Upper lobe of left lung (tissue), 6 donors: ENCODE measurements at regions not wholly inside any gene's neighbourhood (a gene's known extent, or its start where the extent isn't known, plus 50 kb on each side); places are given as distances from the start of the nearest gene placed in this dataset.

ENCODE experiments used
- ATAC-seq, 2 donors: fragments of 200-7000 bp; cut with Tn5 transposase; one replicate each; pipeline ENCODE4 v1.9.1; 2022; ENCODE audit warnings: mild to moderate bottlenecking in 2 of 2, moderate library complexity in 2 of 2; ENCODE audit not compliant: low FRiP score in 2 of 2
- DNase-seq, 2 donors: peaks; one replicate each; pipeline ENCODE4 v3.0.0-alpha.2; 2019 to 2020
- H3K27ac ChIP-seq, 4 donors: fragments of 200-600 bp; sonication (generic); one replicate each; pipeline ENCODE4 v1.5.1; 2016 to 2019
- H3K27me3 ChIP-seq, 4 donors: fragments of 200-600 bp; sonication (generic); one replicate each; pipeline ENCODE4 v1.5.1; 2017 to 2019
- H3K36me3 ChIP-seq, 4 donors: fragments of 200-600 bp; sonication (generic); one replicate each; pipeline ENCODE4 v1.5.1; 2016 to 2019
- H3K4me1 ChIP-seq, 4 donors: fragments of 200-600 bp; sonication (generic); one replicate each; pipeline ENCODE4 v1.5.1; 2018 to 2019
- H3K4me3 ChIP-seq, 4 donors: fragments of 200-600 bp; sonication (generic); one replicate each; pipeline ENCODE4 v1.5.1; 2017 to 2019; ENCODE audit warnings: mild to moderate bottlenecking in 2 of 4, moderate library complexity in 1 of 4
- H3K9me3 ChIP-seq, 4 donors: fragments of 200-600 bp; sonication (generic); one replicate each; pipeline ENCODE4 v1.5.1; 2018 to 2019
- CTCF ChIP-seq, 6 experiments: fragments of 450-650 bp in 4 of 6; fragments of 200-600 bp in 2 of 6; sonication (generic) in 2 of 6; IDR thresholded peaks; one replicate each; pipeline ENCODE4 v1.5.1; 2016 to 2019; ENCODE audit warnings: antibody characterized with exemption in 6 of 6
- EP300 ChIP-seq, 4 donors: sonication (generic); formaldehyde crosslinking; IDR thresholded peaks; one replicate each; pipeline ENCODE4 v1.5.1; 2017; ENCODE audit warnings: antibody characterized with exemption in 4 of 4, control low read depth in 2 of 4
- POLR2A ChIP-seq, 4 donors: fragments of 450-650 bp; IDR thresholded peaks; one replicate each; pipeline ENCODE4 v1.5.1; 2016 to 2017; ENCODE audit warnings: antibody characterized with exemption in 4 of 4, mild to moderate bottlenecking in 2 of 4
- POLR2AphosphoS5 ChIP-seq, 2 donors: sonication (generic); formaldehyde crosslinking; IDR thresholded peaks; one replicate each; pipeline ENCODE4 v1.5.1; 2017; ENCODE audit warnings: antibody characterized with exemption in 2 of 2
- WGBS, 2 donors: methylation state at CpG; one replicate each; pipeline ENCODE4 v1.1.5; 2017 to 2018; 5-methylcytosine and 5-hydroxymethylcytosine counted together
- donor health status: DM: no; HTN: no; CAD: no; lungs with moderate emphysema.
- donor health status: DM: no; HTN: yes; CAD: no; lungs with severe emphysema.

GRCh38 chr4:187432310-187432709, 563.3 kb upstream of the ZFP42 start:
- H3K27ac ChIP-seq: no peak overlapping the region
- ATAC-seq (peak; percentile 10 to 59), DNase-seq (no peak)
- H3K36me3 ChIP-seq: no peaks in the 10 kb centered on the region
- no peaks in the 10 kb centered on the region for H3K4me1 ChIP-seq
- TF ChIP-seq EP300 (IDR thresholded peaks at IDR 0.05) (no peak), POLR2AphosphoS5 (IDR thresholded peaks at IDR 0.05) (no peak), CTCF (IDR thresholded peaks at IDR 0.05) (no peak), POLR2A (IDR thresholded peaks at IDR 0.05) (no peak)
- no peaks in the 10 kb centered on the region for H3K27me3 ChIP-seq
- no peak overlapping the region for H3K4me3 ChIP-seq
- H3K9me3 ChIP-seq: no peaks in the 10 kb centered on the region
- WGBS, 2 donors: 81 to 85% methylated on average over 7 of the region's 7 CpGs

DNA sequence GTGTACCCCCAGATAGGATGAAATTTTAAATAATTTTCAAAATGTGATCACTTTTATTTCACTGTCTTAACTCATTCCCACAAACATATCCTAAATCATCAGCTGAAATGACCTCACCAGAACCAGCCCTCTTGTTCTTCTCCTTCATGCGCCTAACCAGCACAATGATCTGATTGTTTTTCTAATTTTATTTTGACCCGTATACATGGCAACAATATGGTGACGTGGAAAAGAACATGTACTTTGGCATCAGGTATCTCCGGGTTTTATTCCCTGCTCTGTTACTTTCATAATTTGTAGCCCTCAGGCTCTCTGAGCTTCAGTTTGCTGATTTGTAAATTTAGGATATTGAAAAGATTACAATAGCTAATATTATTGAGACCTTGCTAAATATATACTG, 562.4 kb upstream of the ZFP42 start:
- Histone ChIP-seq H3K9me3 (peaks cover 0 to 5% (median 2%) of the 10 kb centered on the region in 4 donors), H3K4me1 (no peaks in the 10 kb centered on the region), H3K27ac (no peak overlapping the region), H3K36me3 (no peaks in the 10 kb centered on the region), H3K4me3 (no peak overlapping the region), H3K27me3 (no peaks in the 10 kb centered on the region)
- ATAC-seq: no peak
- no peak for DNase-seq
- WGBS, 2 donors: 93 to 94% methylated on average over 4 of the region's 4 CpGs
- TF ChIP-seq CTCF (IDR thresholded peaks at IDR 0.05): no peak
- no peak for TF ChIP-seq EP300 (IDR thresholded peaks at IDR 0.05)
- no peak for TF ChIP-seq POLR2AphosphoS5 (IDR thresholded peaks at IDR 0.05)

GRCh38 chr4:187436251-187436650, 559.3 kb upstream of the ZFP42 start:
- ATAC-seq (no peak), DNase-seq (no peak)
- no peak overlapping the region for H3K4me3 ChIP-seq
- H3K36me3 ChIP-seq: no peaks in the 10 kb centered on the region
- peaks cover 0 to 6% (median 2%) of the 10 kb centered on the region in 4 donors for H3K9me3 ChIP-seq
- H3K27ac ChIP-seq: no peak overlapping the region
- 81 to 91% methylated on average over 5 of the region's 5 CpGs for WGBS, 2 donors
- no peaks in the 10 kb centered on the region for H3K4me1 ChIP-seq
- no peak for TF ChIP-seq POLR2AphosphoS5 (IDR thresholded peaks at IDR 0.05)
- no peak for TF ChIP-seq POLR2A (IDR thresholded peaks at IDR 0.05)
- no peak for TF ChIP-seq EP300 (IDR thresholded peaks at IDR 0.05)
- TF ChIP-seq CTCF (IDR thresholded peaks at IDR 0.05): no peak
- no peaks in the 10 kb centered on the region for H3K27me3 ChIP-seq

- Histone ChIP-seq H3K4me1 (no peaks in the 10 kb centered on the region), H3K4me3 (no peak overlapping the region), H3K36me3 (no peaks in the 10 kb centered on the region), H3K27me3 (no peaks in the 10 kb centered on the region), H3K9me3 (no peaks in the 10 kb centered on the region), H3K27ac (no peak overlapping the region)
- 88 to 89% methylated on average over 3 of the region's 3 CpGs for WGBS, 2 donors
- no peak for TF ChIP-seq CTCF (IDR thresholded peaks at IDR 0.05)
- TF ChIP-seq POLR2A (IDR thresholded peaks at IDR 0.05): no peak
- no peak for ATAC-seq
- DNase-seq: no peak
Measured at GRCh38 chr4:187444061-187444460, 551.5 kb upstream of the ZFP42 start.

DNA sequence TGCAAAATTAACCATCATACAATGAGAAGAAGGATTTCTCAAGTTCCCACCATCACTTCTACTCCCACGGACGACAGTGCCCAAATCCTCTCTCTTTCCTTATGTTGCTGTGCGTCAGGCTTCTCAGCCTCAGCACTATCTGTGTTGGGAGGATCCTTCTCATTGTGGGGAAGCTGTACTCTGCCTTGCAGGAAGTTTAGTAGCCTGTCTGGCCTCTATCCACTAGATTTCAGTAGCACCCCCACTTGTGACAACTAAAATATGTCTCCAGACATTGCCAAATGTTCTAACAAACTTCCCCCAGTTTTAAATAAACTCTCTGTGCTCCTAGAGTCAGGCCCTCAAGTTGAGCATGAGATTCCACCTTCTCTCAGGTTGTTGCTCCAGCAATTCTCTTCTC, 545.9 kb upstream of the ZFP42 start:
- WGBS, 2 donors: 64 to 81% methylated on average over 3 of the region's 3 CpGs
- no peaks in the 10 kb centered on the region for H3K27me3 ChIP-seq
- TF ChIP-seq POLR2A (IDR thresholded peaks at IDR 0.05): no peak
- no peak for TF ChIP-seq POLR2AphosphoS5 (IDR thresholded peaks at IDR 0.05)
- TF ChIP-seq CTCF (IDR thresholded peaks at IDR 0.05): no peak
- no peak for TF ChIP-seq EP300 (IDR thresholded peaks at IDR 0.05)
- H3K36me3 ChIP-seq: no peaks in the 10 kb centered on the region
- no peak for ATAC-seq
- no peaks in the 10 kb centered on the region for H3K4me1 ChIP-seq
- no peak overlapping the region for H3K27ac ChIP-seq
- no peak overlapping the region for H3K4me3 ChIP-seq
- no peak for DNase-seq
- H3K9me3 ChIP-seq: no peaks in the 10 kb centered on the region
